GM18951 (cell line): ENCODE measurements at regions not wholly inside any gene's neighbourhood (a gene's known extent, or its start where the extent isn't known, plus 50 kb on each side); places are given as distances from the start of the nearest gene placed in this dataset.

Experiments
- POLR2A ChIP-seq: IDR thresholded peaks from 4 replicates; pipeline ENCODE4 v1.6.1; 2011; ENCODE audit warnings: mild to moderate bottlenecking; ENCODE audit not compliant: insufficient read length, insufficient read depth; ENCODE audit errors: extremely low read depth
- in situ Hi-C: fragments of 300-500 bp; cut with MboI; formaldehyde crosslinking; loops from one replicate; pipeline ENCODE4 v1.12.0; 2022; ENCODE audit warnings: low sequenced_read_pairs, mixed read lengths, inconsistent platforms; ENCODE audit not compliant: unreplicated experiment

- TF ChIP-seq POLR2A: no peak
- in situ Hi-C loops: no loop called here
Measured at GRCh38 chr3:44015170-44015569, 226.5 kb upstream of the TOPAZ1 start.

GRCh38 chr3:44016818-44017217 is 224.9 kb upstream of the TOPAZ1 start:
- TF ChIP-seq POLR2A: no peak
- in situ Hi-C loops: no loop called here

GRCh38 chr3:44018926-44019325 is 222.8 kb upstream of the TOPAZ1 start:
- in situ Hi-C loops: no loop called here
- no peak for TF ChIP-seq POLR2A

GRCh38 chr3:44019736-44020135 is 221.9 kb upstream of the TOPAZ1 start:
- in situ Hi-C loops: no loop called here
- TF ChIP-seq POLR2A: no peak

DNA sequence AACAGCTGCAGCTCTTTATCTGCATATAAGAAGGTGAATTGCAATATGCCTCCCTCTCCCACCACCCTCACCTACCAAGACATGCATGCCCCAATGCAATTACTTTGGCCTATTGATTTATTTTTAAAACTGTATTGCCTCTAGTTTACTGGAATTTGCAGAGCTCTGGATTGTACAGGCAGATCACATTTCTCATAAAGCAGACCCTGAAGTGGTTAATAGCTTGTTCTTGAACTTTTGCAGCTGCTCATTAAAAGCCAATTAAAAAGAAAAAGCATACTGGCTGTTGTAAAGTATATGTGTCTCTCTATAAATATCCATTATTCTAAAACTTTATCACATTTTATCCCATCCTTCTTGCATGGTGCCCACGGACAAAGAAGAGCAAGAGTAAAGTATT is 221.5 kb upstream of the TOPAZ1 start:
- TF ChIP-seq POLR2A: no peak
- in situ Hi-C loops: no loop called here

GRCh38 chr3:44021651-44022594 is 219.8 kb upstream of the TOPAZ1 start:
- in situ Hi-C loops: no loop called here
- no peak for TF ChIP-seq POLR2A

DNA sequence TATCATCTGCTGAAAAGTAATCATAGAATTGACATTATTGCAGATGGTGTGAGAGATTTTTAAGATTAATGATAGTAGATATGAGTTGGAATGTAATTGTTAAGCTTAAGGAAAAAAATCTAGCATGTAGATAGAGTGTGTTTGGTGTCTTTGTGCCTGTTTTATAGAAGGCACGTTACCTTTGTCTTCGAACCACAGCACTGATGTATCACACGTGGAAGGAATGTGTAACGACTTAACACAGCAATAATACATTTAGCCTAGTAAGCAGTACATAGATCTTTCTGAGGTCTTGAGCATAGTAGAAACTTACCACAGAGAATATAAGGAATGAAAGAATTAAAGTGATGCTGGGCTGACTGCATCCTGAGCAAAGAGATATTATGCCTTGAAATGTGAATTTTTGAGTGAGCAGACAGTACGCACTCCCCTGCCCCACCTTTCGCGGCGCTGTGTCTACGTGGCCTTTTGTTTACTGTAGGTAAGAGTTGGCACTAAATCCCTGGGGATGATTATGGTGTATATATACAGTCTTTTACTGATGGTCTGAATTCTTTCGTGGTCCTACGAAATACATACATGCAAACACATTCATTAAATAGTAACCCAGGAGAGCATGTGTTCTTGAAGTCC is 217.6 kb upstream of the TOPAZ1 start:
- in situ Hi-C loops: no loop called here
- TF ChIP-seq POLR2A: no peak

GRCh38 chr3:44026220-44026865 is 215.3 kb upstream of the TOPAZ1 start:
- TF ChIP-seq POLR2A: no peak
- in situ Hi-C loops: no loop called here

GRCh38 chr3:44029100-44029499 is 212.6 kb upstream of the TOPAZ1 start:
- no peak for TF ChIP-seq POLR2A
- in situ Hi-C loops: no loop called here

GRCh38 chr3:44030285-44030684 is 211.4 kb upstream of the TOPAZ1 start:
- in situ Hi-C loops: no loop called here

GRCh38 chr3:44030687-44031305 is 210.9 kb upstream of the TOPAZ1 start:
- in situ Hi-C loops: no loop called here
- TF ChIP-seq POLR2A: no peak

More at GRCh38 chr3:44030285-44030684, 211.4 kb upstream of the TOPAZ1 start:
- TF ChIP-seq POLR2A: no peak

DNA sequence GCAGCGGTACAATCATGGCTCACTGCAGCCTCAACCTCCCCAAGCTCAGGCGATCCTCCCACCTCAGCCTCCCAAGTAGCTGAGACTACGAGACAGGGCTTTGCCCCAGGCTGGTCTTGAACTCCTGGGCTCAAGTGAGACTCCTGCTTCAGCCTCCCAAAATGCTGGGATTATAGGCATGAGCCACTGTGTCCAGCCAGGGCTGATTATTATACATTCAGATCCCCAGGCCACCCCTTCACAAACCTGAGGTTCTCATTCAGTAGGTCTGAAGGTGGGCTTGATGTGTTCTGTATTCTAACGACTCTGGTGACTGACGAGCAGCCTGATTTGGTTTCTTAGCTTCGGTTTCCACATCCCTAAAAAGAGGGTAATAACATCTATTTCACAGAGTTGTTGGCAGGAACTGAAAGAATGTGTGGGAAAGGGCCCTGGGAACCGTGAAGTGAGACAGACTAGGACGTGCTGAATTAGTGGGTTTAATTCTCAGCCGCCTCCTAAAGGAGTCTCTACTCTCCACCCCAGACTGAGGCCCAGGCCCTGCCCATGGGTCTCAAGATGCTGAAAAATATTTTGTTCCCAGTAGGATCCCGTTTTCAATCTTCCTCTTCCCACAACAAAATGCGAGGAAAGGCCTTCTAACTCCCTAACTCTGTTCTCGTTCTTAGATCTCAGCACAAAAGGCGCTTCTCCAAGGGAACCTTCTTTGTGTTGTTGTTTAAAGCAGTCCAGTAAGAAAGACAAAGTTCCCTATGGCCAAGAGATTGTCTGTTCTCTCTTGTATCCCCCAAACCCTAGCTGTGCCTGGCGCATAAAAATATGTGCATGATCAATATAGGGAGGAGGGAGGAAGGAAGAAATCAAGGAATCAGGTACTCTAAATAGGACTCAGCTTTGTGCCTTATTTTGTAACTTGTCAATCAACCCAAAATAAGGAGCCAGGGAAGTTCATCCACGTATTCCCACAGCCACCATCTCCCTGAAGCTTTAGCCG is 210.0 kb upstream of the TOPAZ1 start:
- in situ Hi-C loops: no loop called here

More for the DNA sequence above, 210.0 kb upstream of the TOPAZ1 start:
- no peak for TF ChIP-seq POLR2A
